ENCODE measurements at regions not wholly inside any gene's neighbourhood (a gene's known extent, or its start where the extent isn't known, plus 50 kb on each side); places are given as distances from the start of the nearest gene placed in this dataset.

DNA sequence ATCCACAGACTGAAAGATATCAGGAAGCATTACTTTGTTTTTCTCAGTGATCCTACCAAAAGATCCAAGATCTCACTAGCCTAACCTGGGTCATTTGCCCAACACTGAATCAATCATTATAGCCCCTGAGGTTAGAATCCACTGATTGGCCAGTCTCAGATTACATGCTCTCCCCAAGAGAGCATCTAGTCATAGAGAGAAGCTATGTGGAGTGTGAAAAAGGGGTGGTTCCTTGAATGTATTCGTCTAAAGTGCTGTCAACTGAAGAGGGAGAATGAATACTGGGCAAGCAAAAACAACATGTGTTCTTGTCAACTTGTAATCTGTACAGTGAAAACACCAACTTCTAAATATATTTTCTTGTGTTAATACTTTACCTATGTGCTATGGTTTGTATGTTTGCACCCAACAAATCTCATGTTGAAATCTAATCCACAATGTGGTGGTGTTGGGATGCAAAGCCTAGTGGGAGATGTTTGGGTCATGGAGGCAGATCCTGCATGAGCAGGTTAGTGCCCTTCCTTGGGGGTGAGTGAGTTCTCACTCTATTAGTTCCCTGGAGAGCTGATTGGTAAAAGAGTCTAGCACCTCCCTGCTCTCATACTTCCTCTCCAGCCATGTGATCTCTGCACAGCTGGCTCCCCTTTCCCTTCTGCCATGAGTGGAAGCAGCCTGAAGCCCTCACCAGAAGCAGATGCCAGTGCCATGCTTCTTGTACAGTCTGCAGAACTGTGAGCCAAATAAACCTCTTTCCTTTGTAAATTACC is 60.3 kb upstream of the PJA2 start:
- TF ChIP-seq, protein P1, sequence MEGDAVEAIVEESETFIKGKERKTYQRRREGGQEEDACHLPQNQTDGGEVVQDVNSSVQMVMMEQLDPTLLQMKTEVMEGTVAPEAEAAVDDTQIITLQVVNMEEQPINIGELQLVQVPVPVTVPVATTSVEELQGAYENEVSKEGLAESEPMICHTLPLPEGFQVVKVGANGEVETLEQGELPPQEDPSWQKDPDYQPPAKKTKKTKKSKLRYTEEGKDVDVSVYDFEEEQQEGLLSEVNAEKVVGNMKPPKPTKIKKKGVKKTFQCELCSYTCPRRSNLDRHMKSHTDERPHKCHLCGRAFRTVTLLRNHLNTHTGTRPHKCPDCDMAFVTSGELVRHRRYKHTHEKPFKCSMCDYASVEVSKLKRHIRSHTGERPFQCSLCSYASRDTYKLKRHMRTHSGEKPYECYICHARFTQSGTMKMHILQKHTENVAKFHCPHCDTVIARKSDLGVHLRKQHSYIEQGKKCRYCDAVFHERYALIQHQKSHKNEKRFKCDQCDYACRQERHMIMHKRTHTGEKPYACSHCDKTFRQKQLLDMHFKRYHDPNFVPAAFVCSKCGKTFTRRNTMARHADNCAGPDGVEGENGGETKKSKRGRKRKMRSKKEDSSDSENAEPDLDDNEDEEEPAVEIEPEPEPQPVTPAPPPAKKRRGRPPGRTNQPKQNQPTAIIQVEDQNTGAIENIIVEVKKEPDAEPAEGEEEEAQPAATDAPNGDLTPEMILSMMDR (IDR thresholded peaks at IDR 0.05), result no peak
- no peak for TF ChIP-seq POLR2AphosphoS5 (IDR thresholded peaks at IDR 0.05)
- TF ChIP-seq POLR2A (IDR thresholded peaks at IDR 0.05), result no peak
